ENCODE measurements at regions not wholly inside any gene's neighbourhood (a gene's known extent, or its start where the extent isn't known, plus 50 kb on each side); places are given as distances from the start of the nearest gene placed in this dataset.

DNA sequence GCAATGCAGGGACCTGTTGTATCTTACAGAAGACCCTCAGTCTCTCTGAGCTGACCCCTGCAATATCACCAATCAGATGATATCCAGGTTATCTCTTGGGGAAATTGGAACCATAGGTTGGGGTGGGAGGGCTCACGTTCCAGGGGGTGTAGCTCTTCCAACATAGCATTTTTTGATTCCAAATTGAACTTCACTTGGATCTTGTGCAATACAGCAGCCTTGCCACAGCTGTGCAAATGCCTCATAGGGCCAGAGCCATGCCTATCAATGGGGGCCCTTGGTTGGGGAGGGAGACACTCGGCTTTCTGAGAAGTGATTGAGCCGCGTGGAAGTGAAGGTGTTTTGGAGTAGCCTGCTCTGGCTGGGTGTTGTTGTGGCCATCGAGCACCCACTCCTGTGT lies 117.2 kb upstream of the PITX1 start:
- Histone ChIP-seq H3K27ac (ENCODE audit: control insufficient read depth, insufficient read depth, low read length) (no peak overlapping the region), H3K36me3 (ENCODE audit: control insufficient read depth in 2 of 2, extremely low read depth in 1 of 2, insufficient read depth in 2 of 2, low read length in 2 of 2) (no peaks in the 10 kb centered on the region), H4K20me1 (ENCODE audit: control insufficient read depth, extremely low read depth, insufficient read depth, low read length) (no peaks in the 10 kb centered on the region), H3K9me1 (ENCODE audit: control insufficient read depth, extremely low read depth, insufficient read depth, low read length) (no peaks in the 10 kb centered on the region), H3K79me2 (ENCODE audit: control insufficient read depth, insufficient read depth, low read length) (no peaks in the 10 kb centered on the region), H3K9me3 (ENCODE audit: control insufficient read depth, low read depth, low read length) (no peaks in the 10 kb centered on the region), H3K4me2 (ENCODE audit: control insufficient read depth, extremely low read depth, insufficient read depth, low read depth, low read length) (no peak overlapping the region), H3K4me1 (ENCODE audit: control insufficient read depth, extremely low read depth, insufficient read depth, low read length) (peaks cover 9% of the 10 kb centered on the region), H3K27me3 (ENCODE audit: control insufficient read depth, extremely low read depth, insufficient read depth, low read length) (no peaks in the 10 kb centered on the region), H3K9ac (ENCODE audit: control insufficient read depth, extremely low read depth, insufficient read depth, low read length) (no peak overlapping the region), H2AFZ (ENCODE audit: control insufficient read depth, low read length) (no peak overlapping the region), H3K4me3 (ENCODE audit: control insufficient read depth in 2 of 3, extremely low read depth in 1 of 3, insufficient read depth in 2 of 3, low read depth in 1 of 3, low read length in 3 of 3) (no peak overlapping the region)
- FAIRE-seq (no peak), DNase-seq (ENCODE audit: low read depth, low spot score) (no peak)
- TF ChIP-seq, protein P1, sequence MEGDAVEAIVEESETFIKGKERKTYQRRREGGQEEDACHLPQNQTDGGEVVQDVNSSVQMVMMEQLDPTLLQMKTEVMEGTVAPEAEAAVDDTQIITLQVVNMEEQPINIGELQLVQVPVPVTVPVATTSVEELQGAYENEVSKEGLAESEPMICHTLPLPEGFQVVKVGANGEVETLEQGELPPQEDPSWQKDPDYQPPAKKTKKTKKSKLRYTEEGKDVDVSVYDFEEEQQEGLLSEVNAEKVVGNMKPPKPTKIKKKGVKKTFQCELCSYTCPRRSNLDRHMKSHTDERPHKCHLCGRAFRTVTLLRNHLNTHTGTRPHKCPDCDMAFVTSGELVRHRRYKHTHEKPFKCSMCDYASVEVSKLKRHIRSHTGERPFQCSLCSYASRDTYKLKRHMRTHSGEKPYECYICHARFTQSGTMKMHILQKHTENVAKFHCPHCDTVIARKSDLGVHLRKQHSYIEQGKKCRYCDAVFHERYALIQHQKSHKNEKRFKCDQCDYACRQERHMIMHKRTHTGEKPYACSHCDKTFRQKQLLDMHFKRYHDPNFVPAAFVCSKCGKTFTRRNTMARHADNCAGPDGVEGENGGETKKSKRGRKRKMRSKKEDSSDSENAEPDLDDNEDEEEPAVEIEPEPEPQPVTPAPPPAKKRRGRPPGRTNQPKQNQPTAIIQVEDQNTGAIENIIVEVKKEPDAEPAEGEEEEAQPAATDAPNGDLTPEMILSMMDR (optimal IDR thresholded peaks at IDR 0.05 in 1 of 3, IDR thresholded peaks at IDR 0.05 in 1 of 3, conservative IDR thresholded peaks at IDR 0.05 in 1 of 3; ENCODE audit: extremely low read depth in 1 of 3, insufficient read depth in 2 of 3, low read length in 3 of 3) = no peak
- TF ChIP-seq EZH2 (IDR thresholded peaks at IDR 0.05; ENCODE audit: low read length) = no peak
- dilution Hi-C loops (cut with MboI; ENCODE audit: extremely low pct_ligation_motif_present, low sequenced_read_pairs) = no loop called here

DNA sequence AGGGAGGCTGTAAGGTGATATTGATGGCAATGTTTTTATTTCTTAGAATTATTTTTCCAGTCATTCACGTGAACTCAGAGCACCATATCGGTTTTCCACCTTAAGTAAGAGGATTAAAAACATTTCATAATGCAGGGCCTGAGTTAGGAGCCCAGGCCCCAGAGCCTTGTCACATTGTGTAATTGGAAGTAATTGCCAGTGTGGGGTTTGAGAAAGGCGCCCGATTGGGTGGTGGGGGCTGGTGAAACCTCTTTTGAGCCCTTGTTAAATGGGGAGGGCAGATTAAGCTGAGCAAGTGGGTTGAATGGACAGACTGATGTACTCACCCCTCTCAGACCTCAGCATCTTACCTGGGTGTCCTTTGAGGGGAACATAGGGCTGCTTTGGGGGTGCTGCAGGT lies 116.7 kb upstream of the PITX1 start:
- Histone ChIP-seq H2AFZ (ENCODE audit: control insufficient read depth, low read length) (no peak overlapping the region), H3K27ac (ENCODE audit: control insufficient read depth, insufficient read depth, low read length) (no peak overlapping the region), H3K9me1 (ENCODE audit: control insufficient read depth, extremely low read depth, insufficient read depth, low read length) (no peaks in the 10 kb centered on the region), H3K9me3 (ENCODE audit: control insufficient read depth, low read depth, low read length) (no peaks in the 10 kb centered on the region), H3K4me1 (ENCODE audit: control insufficient read depth, extremely low read depth, insufficient read depth, low read length) (peaks cover 8% of the 10 kb centered on the region), H3K36me3 (ENCODE audit: control insufficient read depth in 2 of 2, extremely low read depth in 1 of 2, insufficient read depth in 2 of 2, low read length in 2 of 2) (no peaks in the 10 kb centered on the region), H3K9ac (ENCODE audit: control insufficient read depth, extremely low read depth, insufficient read depth, low read length) (no peak overlapping the region), H3K27me3 (ENCODE audit: control insufficient read depth, extremely low read depth, insufficient read depth, low read length) (no peaks in the 10 kb centered on the region), H3K4me3 (ENCODE audit: control insufficient read depth in 2 of 3, extremely low read depth in 1 of 3, insufficient read depth in 2 of 3, low read depth in 1 of 3, low read length in 3 of 3) (no peak overlapping the region), H3K4me2 (ENCODE audit: control insufficient read depth, extremely low read depth, insufficient read depth, low read depth, low read length) (no peak overlapping the region), H3K79me2 (ENCODE audit: control insufficient read depth, insufficient read depth, low read length) (no peaks in the 10 kb centered on the region), H4K20me1 (ENCODE audit: control insufficient read depth, extremely low read depth, insufficient read depth, low read length) (no peaks in the 10 kb centered on the region)
- no peak for FAIRE-seq
- dilution Hi-C loops (cut with MboI; ENCODE audit: extremely low pct_ligation_motif_present, low sequenced_read_pairs) = no loop called here
- TF ChIP-seq, protein P1 (optimal IDR thresholded peaks at IDR 0.05 in 1 of 3, IDR thresholded peaks at IDR 0.05 in 1 of 3, conservative IDR thresholded peaks at IDR 0.05 in 1 of 3; ENCODE audit: extremely low read depth in 1 of 3, insufficient read depth in 2 of 3, low read length in 3 of 3) = no peak
- TF ChIP-seq EZH2 (IDR thresholded peaks at IDR 0.05; ENCODE audit: low read length) = no peak
- DNase-seq (ENCODE audit: low read depth, low spot score) = no peak
